ENCODE measurements at regions not wholly inside any gene's neighbourhood (a gene's known extent, or its start where the extent isn't known, plus 50 kb on each side); places are given as distances from the start of the nearest gene placed in this dataset.
"Not testable (repeated sequence)": the region's sequence is repeated elsewhere in the genome, so short reads cannot be mapped to it uniquely, and the experiment has no call there.

GRCh38 chr5:157962686-157963085 lies 103.7 kb upstream of the CLINT1 start:
- not testable (repeated sequence) for TF ChIP-seq CTCF (IDR thresholded peaks at IDR 0.05; ENCODE audit: poor library complexity); EZH2 (IDR thresholded peaks at IDR 0.05; ENCODE audit: borderline replicate concordance)
